NCI-H226 (cell line): ENCODE measurements at regions not wholly inside any gene's neighbourhood (a gene's known extent, or its start where the extent isn't known, plus 50 kb on each side); places are given as distances from the start of the nearest gene placed in this dataset.
"Not testable (repeated sequence)": the region's sequence is repeated elsewhere in the genome, so short reads cannot be mapped to it uniquely, and the experiment has no call there.

ENCODE experiments used
- DNase-seq: peaks from one replicate; pipeline ENCODE4 v3.0.0-alpha.2; 2015

DNA sequence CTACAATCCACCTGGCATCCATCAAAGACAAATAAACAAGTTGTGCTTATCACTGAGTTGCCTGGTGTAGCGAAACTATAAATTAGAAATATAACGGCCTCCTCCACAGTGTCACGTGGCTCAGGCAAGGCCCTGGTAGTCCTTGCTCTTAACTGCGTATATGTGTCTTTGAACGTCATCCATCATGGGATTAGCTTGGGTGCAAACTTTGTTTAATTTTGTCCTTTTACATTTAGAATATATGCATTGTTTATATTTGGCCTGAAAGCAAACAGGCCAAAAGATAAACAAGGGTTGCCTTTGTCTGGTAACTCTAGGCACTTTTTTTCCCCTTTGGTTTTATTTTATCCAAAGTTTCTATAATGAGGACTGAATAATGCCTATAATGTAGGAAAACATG, 184.9 kb downstream of the KIT start:
- DNase-seq, result no peak

DNA sequence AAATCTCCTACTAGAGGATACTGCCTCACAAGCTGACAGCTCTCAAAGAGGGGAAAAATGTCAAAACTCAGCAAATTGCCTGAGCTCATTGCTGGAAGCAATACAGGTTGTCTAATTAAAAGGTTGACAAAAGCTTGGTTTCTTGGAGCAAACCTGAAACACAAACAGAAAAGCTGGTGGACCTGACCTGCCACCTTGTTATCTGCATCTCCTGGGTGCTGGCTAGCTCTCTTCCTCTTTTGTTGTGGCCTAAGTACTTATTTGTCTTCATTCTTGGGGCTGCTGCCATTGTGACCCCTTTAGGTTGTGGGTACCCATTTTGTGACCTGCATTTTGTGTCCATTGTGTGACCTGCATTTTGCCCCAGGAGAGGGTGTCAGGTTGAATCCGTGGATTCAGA, 184.5 kb downstream of the KIT start:
- DNase-seq, result no peak

DNA sequence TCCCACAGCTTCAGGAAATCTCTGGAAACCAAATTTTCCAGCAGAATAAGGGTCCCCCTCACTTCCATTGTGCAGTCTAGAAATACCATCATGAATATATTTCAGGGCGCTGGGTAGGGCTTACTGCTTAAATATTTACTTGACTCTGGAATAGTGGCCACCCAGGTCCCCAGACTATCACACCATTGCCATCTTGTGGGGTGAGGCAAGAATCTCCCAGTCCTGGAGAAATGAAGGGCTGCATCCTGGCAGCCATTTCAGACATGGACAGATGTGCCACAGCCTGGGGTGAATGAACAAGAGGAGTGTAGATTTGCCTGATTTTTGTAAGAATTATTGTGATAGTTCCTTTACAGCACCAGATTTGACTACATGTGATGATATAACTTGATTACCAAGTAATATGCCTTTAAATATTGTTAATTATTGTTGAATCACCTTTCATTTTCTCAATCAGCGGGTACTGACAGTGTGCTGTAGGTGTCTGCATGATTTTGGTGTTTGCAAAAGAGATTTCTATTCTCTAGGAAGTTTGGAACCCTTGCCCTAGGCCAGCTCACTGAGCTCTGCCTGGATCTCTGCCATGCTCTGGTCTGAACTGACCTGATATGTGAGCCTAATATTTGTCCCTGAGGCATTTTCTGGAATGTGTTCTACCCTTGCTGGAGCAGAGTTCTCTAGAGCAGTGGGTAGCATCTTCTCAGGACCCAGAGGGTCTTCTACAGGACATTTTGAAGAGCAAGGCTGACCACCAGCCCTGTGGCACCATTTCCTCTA, 183.4 kb downstream of the KIT start:
- no peak for DNase-seq

DNA sequence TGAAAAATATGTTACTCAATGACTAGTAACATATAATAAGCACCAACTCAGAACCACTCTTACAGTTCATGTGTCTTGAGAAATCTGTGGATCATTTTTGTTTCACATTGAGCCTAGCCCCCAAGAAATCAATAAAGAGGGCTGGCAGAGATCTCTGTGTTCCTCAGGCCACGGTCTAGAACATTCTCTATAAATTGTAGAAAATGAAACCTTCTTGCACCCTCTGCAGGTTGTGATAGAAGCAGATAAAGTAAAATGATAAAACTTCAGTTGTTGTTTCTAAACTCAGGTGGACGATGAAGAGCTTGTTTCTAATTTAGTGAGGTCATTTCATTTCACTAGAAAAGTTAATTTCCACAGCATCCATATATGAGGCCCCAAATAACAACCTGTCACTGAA, 182.7 kb downstream of the KIT start:
- no peak for DNase-seq

DNA sequence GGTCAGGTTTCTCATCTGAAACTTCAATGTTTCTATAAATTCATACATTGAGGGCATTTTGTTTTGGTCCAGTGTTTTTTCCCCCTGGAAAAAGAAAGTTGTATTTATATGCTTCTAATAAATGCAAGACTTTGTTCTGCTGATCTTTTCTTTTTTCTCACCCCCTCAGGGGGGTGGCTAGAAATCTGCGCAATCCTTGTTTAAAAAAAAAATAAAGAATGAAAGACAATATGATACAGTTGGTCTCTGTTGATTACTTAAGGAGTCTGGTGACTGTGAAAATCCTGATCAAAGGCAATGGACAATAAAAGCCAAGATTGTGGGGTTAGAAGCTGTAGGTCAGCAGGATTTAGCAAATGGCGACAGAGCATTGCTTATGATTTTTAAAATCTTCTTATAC, 180.5 kb downstream of the KIT start:
- DNase-seq, result no peak

DNA sequence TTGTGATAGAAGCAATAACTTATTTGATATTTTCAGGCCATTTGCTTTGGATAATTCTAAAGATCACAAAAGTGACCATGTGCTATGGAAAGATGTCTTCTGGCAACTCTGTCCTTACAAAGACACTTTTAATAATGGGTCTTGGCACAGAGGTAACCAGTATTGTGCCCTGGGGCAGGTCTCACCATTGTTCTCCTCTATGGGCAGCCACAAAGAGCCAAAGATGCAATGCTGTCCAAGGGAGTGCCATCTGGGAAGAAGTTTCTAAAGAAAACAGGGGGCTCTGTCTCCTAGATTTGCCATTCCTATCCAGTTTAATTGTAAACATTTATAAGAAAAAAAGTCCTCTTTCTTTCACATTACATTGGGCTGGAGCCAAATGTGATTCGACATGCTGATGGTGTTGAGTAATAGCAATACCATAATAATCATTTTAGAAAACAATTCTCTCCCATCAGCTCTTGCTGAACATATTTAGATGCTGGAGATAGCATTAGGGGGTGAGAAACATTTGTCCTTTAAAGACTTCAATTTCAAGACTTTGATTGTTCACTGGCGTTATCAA, 179.9 kb downstream of the KIT start:
- DNase-seq, result no peak

DNA sequence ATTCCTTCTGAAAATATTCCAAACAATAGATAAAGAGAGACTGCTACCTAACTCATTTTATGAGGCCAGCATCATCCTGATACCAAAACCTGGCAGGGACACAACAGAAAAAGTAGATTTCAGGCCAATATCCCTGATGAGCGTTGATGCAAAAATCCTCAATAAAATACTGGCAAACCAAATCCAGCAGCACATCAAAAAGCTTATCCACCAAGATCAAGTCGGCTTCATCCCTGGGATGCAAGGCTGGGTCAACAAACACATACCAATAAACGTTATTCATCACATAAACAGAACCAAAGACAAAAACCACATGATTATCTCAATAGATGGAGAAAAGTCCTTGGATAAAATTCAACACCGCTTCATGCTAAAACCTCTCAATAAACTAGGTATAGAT, 170.6 kb downstream of the KIT start:
- not testable (repeated sequence) for DNase-seq

DNA sequence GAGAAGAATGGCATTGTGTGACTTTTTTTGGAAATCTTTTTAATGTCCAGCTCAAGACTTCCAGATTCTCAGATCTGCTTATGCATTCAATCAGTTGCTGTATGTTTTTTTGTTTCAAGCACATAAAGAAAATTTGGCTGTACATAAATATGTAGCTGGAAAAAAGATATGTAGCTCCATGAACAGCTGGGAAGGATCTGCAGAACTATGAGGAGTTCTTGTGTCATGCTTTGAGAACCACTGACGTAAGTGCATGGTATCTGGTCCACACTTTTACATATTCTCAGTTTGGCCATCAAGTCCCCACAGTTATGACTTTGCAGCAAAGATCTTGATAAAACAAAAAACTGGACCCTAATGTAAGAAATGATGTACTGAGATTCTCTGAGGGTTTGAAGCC, 165.9 kb downstream of the KIT start:
- DNase-seq, result no peak

DNA sequence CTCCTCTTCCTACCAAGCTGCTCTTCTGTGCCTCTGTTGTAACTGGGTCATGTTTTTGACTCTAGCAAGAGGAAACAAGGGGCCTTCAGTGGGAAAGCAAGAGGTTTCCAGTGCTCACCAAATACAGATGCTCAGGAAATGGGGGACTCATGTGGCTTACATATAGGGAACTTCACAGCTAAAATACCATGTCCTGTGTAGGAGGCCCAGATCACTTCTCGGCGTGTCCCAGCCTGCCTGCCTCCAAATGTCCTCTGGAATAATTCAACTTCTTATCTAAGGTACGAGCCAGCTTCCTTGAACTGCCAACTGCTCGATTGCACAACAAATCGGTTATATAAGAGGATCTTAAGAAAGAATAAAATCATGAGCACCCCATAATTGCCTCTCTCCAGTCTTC, 161.3 kb downstream of the KIT start:
- DNase-seq, result no peak

DNA sequence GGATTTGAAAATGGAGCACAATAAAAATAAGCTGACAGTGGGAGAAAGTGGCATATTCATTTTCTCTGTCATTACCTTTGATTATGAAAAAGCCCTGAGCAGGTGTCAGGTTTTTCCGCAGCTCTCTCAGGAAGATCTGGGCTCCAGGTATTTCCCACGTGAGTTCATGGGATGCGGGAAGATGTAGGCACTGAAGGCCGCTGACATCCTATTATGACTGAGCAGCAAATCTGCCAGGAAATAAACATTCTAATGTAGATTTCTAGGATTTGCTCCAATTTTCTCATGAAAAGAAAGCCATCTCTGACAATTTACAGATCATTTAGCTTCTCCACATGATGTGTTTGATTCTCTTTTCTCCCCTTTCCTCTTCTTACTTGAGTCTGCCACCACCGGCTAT, 160.7 kb downstream of the KIT start:
- no peak for DNase-seq

DNA sequence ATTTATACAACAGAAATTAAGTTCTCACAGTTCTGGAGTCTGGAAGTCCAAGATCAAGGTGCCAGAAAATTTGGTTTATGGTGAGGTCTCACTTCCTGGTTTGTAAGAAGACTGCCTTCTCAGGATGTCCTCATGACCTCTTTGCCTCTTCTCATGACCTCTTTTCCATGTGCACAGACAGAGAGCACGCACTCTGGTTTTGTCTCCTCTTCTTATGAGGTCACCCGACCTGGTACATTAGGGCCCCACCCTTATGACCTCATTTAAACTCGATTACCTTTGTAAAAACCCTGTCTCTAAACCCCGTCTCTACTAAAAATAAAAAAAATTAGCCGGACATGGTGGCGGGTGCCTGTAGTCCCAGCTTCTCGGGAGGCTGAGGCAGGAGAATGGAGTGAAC, 155.9 kb downstream of the KIT start:
- DNase-seq, result no peak

DNA sequence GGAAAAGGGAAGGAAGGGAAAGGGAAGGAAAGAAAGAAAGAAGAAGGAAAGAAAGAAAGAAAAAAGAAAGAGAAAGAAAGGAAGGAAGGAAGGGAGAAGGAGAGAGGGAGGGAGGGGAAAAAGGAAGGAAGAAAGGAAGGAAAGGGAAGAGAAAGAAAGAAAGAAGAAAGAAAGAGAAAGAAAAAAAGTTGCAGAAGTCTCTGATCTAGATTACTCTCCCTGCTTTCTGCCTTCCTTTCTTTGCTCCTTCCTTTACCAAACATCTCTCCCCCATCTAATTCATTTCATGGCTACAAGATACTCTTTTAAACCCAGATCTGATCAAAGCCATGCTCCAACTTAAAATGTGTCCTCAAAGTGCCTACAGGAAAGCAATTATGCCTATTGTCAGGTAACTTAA, 148.6 kb downstream of the KIT start:
- DNase-seq, result no peak

DNA sequence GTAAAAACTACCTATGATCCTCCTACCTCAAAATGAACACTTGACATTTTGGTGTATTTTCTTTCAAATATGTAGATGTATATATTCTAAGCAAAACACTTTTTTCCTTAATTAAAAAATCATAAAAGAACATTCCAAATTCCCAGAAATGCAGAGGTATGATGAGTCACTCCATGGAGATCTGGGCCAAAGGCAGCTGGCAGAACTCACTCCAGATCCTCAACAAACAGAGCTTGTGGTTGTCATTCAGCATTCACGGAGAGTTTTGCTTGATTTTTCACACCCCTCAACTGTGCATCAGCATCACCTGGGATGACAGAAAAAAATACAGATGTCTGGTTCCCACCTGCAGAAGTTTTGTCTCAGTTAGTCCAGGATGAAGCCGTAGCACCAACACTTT, 144.6 kb downstream of the KIT start:
- DNase-seq, result no peak

DNA sequence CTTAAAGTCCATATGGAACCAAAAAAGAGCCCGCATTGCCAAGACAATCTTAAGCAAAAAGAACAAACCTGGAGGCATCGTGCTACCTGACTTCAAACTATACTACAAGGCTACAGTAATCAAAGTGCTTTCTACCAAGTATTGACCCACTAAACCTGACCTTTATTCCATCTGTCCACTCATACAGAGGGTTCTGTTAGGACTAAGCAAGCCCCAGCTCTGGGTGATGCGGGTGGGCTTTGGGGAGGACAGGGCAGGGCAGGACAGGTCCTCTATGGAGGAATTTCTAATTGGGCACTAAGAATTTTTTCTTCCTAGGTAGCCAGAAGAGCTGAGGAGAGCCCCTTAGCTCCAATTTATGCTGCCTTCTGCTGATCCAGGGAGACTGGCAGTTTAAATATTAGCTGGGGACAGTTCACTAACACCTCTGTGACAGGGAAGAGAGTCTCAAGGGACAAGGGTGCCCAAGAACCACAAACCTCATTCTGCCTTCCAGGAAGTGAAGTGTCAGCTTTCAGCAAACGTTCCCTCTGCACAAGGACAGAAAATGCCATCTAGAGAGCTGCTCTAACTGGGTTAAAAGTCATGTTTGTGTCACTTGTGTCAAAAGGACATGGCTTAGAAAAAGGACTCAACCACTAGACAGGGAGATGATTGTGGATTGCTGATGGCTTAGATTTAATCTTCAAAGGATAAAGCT, 143.2 kb downstream of the KIT start:
- no peak for DNase-seq

DNA sequence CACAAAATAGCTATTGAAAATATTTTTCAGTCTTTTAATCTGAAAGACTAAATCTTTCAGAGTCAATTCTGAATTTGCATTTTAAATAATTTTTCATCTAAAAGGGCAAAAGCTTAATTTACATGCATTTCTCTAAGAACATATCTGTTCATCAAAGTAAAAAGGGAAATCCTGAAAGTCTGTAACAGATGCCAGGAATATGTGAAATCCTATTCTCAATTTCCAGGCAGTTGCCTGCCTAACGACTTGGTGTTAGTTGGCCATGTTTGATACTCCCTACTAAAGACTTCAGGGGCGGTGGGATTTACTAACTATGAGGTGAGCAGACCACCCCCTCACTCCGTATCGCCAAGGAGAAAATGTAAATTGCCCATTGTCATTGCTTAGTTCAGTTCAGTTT, 136.8 kb downstream of the KIT start:
- no peak for DNase-seq

DNA sequence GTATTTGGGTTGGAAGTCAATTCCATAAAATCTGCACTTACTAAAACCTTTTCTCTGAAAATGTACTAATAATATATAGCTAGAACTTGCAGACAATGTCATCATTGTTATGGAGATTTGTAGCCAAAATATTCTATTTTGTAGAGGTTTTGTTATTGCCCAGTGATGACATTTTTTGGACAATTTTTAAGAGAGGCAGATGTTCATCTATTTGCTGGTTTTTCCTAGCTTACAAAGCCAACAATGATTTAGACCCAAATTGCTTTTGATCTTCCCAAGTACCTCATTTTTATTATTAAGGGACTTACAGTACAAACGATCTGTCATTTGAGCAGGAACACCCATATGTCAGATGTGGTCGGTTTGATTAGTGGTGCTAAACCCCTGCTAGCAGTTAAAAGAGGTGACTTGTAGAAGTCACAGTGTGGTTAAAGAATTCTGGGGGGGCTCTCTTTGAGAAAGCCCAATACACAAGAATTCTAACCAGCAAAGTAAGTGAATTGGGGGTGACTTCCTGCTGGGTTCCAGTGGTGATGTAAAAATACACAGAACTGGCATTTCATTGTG, 136.2 kb downstream of the KIT start:
- no peak for DNase-seq
